HG02763 (cell line): ENCODE measurements at regions not wholly inside any gene's neighbourhood (a gene's known extent, or its start where the extent isn't known, plus 50 kb on each side); places are given as distances from the start of the nearest gene placed in this dataset.

ENCODE experiments used
- ATAC-seq: cut with Tn5 transposase; IDR thresholded peaks from one replicate; pipeline ENCODE4 v1.9.1; 2021; ENCODE audit warnings: mild to moderate bottlenecking, moderate library complexity; ENCODE audit not compliant: unreplicated experiment

DNA sequence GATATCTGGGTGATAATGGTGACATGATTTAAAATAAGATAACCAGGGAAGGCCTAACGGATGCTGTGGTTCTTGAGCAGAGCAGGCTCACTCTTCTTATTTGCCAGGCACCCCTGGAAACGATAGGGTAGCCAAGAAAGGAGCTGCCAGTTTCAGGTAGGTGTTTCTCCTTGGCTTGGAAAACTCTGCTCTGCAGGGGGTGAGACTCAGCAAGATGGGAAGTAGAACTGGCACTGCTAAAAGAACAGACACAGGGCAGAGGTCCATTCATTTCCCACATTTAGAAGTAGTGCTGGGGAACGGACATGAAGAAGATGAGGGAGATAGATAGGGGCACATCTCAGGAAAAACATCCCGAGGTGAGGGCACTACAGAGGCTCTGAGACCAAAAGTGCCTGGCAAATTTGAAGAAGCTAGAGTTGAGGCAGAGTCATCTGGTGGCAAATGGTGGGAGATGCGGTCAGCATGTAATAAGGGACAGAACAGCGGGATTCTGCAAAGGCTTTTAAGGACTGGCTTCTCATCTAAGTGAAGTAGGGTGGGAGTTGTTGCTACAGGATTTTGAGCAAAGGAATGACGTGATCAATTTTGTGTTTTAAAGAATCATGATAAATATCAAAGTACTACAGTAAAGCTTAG is 323.4 kb upstream of the PLSCR5 start:
- ATAC-seq = no peak

DNA sequence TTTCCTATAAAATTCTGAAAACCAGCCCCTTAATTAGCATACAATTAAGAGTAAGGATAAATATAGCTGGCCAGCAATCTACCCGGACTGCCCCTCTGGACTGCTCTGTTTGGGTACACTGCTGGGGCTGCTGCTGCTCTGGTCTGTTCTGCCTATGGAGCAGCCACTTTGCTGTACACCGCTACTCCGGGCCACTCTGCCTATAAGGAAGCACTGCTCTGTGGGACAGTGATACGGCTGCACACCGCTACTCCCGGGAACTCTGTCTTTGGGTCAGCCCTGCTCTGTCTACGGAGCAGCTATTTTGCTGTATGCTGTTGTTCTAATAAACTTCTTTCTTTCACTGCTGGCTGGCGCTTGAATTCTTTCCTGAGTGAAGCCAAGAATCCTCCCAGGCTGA is 316.5 kb upstream of the PLSCR5 start:
- ATAC-seq = no peak

DNA sequence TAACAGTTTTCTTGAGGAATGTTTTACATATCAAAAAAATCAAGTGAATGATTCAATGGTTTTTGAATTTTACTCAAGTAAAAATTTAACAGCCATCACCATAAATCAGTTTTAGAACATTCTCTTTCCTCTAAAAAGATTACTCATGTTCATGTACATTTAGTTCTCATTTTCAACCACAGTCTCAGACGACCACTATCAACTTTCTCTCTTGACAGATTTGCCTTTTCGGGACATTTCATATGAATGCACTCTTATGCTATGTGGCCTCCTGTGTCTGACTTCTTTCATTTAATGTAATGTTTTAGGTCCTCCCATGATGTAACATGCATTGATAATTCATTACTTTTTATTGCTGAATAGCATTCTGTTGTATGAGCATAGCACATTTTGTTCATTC is 309.3 kb upstream of the PLSCR5 start:
- no peak for ATAC-seq

DNA sequence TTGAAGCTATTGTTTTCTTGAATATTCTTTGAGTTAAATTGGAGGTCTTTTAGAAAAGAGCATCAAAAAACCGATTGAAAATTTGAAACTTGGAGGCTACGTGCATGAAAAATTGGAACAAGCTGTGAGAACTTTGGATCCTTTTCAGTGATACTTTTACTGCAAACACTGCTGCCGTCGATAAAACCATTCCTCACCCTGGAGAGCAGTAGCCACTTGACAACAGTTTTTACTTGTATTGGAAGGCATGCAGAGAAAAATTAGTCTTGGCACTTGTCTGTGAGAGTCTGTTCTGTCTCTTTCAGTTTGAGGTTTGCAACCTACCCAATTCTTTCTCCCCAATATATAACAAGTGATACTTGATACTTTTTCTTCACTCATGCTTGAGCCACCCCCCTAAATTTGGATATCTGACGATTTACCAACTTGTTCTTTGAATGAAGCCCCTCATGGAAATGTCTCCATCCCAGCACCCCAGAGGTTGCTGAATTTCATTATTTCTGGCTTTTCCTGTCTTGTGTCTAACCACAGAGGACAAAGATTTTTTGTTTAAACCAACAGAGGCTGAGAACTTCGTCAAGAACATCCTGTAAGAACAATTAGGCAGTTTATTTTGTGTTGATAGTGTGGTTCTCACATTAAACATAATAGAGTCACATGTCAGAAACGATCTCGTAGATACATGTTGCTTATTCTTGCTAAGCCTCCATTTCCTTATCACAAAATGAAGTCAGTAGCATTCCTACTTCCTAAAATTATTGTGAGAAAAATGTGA is 307.3 kb upstream of the PLSCR5 start:
- no peak for ATAC-seq

- ATAC-seq = no peak
Measured at GRCh38 chr3:146903927-146904326, 298.8 kb upstream of the PLSCR5 start.

DNA sequence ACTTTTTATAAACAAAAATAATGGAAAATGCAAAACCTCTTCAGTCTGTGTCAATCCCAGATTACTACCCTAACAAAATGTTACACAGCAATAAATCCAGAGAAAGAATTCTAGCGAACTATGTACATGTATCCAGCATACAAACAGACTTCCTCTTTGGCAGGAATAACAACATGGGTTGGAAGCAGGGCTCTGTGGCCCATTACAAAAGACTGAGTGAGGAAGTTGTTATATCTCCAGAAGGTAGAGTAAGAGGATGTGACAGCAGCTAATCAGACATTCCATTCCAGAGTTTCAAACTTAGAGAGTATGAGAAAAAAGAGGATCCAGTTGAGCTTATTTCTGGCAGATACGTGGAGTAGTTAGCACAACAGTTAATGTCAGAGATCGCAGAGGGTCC is 294.0 kb upstream of the PLSCR5 start:
- ATAC-seq = no peak

- no peak for ATAC-seq
Measured at GRCh38 chr3:146896711-146897110, 291.6 kb upstream of the PLSCR5 start.

- ATAC-seq = no peak
Measured at GRCh38 chr3:146895026-146895749, 290.0 kb upstream of the PLSCR5 start.

- no peak for ATAC-seq
Measured at GRCh38 chr3:146894406-146894805, 289.3 kb upstream of the PLSCR5 start.

- no peak for ATAC-seq
Measured at GRCh38 chr3:146892041-146892440, 286.9 kb upstream of the PLSCR5 start.

- ATAC-seq = no peak
Measured at GRCh38 chr3:146889626-146890025, 284.5 kb upstream of the PLSCR5 start.

DNA sequence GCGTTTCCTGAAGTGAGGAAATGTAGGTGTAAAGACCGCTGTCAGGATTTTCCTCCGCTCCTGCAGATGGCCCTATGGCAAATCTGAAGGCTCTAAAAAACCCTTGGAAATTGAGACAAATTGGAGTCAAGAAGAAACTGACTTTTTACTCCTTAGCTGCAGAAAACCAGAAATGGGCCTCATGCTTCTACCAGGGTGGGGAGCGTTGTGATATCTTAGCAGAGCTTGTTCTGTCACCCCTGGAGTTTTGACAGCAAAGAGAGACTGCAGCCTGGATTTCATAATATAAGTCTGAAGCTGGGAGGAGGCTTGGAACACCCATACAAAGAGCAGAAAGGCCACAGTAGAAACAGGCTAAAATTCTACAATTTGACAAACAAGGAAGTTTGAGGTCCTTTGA is 283.0 kb upstream of the PLSCR5 start:
- ATAC-seq = no peak

DNA sequence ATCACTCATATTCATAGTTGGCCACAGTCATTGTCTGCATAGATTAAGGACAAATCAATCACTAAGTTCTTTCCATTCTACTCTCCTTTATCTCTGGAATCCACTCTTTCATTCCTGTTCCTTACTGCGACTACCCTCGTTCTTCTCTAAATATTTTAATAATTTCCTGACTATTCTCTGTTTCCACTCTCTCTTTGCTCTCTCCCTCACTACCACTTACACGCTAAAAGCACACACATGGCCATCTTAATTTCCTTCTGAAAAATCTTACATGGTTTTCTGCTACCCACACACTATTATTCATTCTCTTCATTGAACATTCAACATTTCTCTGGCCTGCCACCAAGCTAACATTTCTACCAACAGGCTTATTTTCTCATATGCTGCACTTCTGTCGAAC is 279.6 kb upstream of the PLSCR5 start:
- ATAC-seq = no peak

GRCh38 chr3:146884296-146884695 is 279.1 kb upstream of the PLSCR5 start:
- ATAC-seq = no peak

DNA sequence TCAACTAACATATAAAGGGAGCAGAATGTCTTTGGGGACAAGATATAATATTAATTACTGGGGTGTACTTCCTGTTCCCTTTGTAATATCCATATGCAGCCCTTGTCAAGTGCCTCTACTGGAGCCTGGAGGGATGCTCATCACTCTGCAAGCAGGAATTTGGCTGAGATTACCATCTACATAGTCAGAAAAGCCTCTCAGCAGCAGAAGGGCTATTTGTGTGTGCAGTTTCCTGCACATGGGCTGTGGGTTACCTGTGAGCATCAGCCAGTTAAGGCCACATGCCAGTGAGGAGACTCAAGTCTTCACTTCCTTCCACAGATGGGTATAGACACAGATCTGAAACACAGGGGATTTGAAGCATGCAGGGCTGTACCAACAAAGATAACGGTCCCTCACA is 278.1 kb upstream of the PLSCR5 start:
- no peak for ATAC-seq

- no peak for ATAC-seq
Measured at GRCh38 chr3:146881966-146882760, 277.0 kb upstream of the PLSCR5 start.

GRCh38 chr3:146881356-146881755 is 276.2 kb upstream of the PLSCR5 start:
- no peak for ATAC-seq

DNA sequence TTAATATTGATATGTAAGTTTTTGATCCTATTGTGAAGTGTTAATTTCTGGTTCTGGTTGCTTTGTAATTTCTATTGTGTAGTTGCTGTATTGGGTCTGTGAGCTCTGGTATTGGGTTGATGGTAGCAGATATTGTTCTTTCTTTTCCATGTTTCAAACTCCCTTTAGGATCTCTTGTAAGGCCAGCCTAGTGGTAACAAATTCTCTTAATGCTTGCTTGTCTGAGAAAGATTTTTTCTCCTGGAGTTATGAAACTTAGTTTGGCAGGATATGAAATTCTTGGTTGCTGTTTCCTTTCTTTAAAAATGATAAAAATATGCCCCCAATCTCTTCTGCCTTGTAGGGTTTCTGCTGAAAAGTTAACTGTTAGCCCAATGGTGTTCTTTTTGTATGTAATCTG is 268.6 kb upstream of the PLSCR5 start:
- no peak for ATAC-seq

DNA sequence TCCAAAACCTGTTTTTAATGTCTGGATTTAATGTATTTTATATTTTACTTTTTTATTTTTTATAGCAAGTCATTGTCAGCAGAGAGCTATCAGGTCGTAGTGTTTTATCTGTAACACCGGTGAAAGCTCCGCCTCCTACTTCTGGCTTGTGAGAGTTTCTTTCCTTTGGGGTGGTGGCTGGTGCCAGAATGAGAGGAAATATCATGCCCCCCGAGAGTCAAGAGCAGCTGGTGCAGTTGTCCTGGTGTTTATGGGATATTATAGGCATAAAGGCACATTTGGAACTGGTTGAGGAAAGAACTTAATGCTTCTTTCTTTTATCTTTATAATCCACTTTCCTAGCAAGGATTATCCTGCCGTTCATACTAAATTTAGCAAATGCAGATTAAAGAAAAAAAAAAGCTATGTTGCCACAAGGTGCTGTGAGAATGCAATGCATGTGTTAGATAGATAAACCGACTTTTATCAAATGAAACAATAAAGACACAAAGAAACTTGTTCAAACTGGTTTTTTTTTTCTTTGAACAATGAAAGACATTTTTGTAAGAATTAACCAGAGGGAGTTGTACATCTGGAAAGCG is 260.1 kb upstream of the PLSCR5 start:
- no peak for ATAC-seq

GRCh38 chr3:146861262-146861661 is 256.1 kb upstream of the PLSCR5 start:
- no peak for ATAC-seq

DNA sequence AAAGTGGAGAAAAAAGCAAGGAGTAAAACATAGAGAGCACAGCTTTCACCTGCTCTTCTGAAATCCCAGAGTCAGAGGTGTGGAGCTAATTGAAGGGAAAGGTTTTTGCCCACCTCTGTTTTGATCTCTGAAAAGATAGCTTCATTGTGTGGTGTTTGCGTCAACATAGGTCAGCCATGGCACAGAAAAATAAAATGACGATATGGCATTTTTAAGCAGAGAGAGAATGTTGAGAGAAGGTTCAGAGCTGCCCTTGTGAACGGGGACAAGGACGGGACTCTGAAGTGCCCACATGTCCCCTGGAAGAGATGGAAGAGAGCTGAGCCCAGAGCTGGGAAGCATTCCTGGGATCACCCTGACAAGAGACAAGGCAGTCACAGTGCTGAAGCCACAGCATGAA is 249.4 kb upstream of the PLSCR5 start:
- ATAC-seq = no peak
